ENCODE measurements at regions not wholly inside any gene's neighbourhood (a gene's known extent, or its start where the extent isn't known, plus 50 kb on each side); places are given as distances from the start of the nearest gene placed in this dataset.

DNA sequence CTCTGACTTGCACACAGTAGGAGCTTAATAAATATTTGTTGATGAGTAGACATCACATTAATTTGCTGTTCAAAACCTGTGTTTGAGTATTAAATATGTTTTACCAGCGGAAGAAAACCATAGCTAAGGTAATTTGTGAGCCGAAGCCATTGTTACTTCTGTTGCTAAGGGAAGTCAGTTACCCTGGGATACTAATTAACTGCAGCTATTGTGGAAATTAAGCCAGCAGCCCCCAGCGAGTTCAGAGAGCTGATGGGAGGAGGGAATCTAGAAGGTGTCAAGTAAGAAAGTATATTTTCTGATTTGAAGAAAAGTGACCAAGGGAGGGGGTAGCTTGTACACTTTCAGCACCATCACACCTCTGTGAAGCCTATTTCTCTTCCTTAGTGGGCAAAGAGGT lies 76.7 kb upstream of the IGSF1 start:
- TF ChIP-seq, protein P1, sequence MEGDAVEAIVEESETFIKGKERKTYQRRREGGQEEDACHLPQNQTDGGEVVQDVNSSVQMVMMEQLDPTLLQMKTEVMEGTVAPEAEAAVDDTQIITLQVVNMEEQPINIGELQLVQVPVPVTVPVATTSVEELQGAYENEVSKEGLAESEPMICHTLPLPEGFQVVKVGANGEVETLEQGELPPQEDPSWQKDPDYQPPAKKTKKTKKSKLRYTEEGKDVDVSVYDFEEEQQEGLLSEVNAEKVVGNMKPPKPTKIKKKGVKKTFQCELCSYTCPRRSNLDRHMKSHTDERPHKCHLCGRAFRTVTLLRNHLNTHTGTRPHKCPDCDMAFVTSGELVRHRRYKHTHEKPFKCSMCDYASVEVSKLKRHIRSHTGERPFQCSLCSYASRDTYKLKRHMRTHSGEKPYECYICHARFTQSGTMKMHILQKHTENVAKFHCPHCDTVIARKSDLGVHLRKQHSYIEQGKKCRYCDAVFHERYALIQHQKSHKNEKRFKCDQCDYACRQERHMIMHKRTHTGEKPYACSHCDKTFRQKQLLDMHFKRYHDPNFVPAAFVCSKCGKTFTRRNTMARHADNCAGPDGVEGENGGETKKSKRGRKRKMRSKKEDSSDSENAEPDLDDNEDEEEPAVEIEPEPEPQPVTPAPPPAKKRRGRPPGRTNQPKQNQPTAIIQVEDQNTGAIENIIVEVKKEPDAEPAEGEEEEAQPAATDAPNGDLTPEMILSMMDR (IDR thresholded peaks at IDR 0.05; ENCODE audit: poor library complexity, severe bottlenecking), result no peak
- TF ChIP-seq EZH2 (IDR thresholded peaks at IDR 0.05; ENCODE audit: borderline replicate concordance, insufficient read depth, low read length, poor library complexity, severe bottlenecking), result no peak
- no peak for TF ChIP-seq POLR2AphosphoS5 (IDR thresholded peaks at IDR 0.05)
- TF ChIP-seq EP300 (conservative IDR thresholded peaks at IDR 0.05; ENCODE audit: poor library complexity, severe bottlenecking), result no peak
- TF ChIP-seq SMC3 (conservative IDR thresholded peaks at IDR 0.05; ENCODE audit: poor library complexity), result no peak
- TF ChIP-seq REST (IDR thresholded peaks at IDR 0.05; ENCODE audit: borderline replicate concordance), result no peak
- TF ChIP-seq RAD21 (conservative IDR thresholded peaks at IDR 0.05), result no peak
- no peak for TF ChIP-seq TAF1 (IDR thresholded peaks at IDR 0.05; ENCODE audit: low read depth)

Measured in neural cell (in vitro differentiated cells).